Hindlimb muscle (tissue), 1 donor: ENCODE measurements at regions not wholly inside any gene's neighbourhood (a gene's known extent, or its start where the extent isn't known, plus 50 kb on each side); places are given as distances from the start of the nearest gene placed in this dataset.

ENCODE experiments used
- DNase-seq: peaks from one replicate; pipeline ENCODE4 v3.0.0-alpha.2; 2013

DNA sequence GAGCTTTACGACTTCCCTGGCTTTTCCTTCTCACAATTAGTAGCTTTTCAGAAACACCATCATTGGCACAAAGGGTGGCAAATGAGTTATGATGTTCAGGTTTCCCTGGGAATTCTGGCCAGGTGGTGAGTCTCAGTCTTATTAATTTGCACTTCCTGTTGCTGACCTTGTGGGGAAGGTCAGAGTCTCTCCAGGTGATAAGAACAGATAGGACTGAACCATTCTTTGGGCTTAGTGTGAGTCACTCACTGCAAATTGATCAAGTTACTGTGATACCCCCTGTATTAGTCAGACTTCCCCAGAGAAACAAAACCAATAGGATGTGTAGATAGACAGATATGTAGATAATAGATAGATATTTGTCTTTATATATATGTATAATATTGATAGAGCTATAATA is 53.8 kb upstream of the RANBP3L start:
- DNase-seq, result no peak

DNA sequence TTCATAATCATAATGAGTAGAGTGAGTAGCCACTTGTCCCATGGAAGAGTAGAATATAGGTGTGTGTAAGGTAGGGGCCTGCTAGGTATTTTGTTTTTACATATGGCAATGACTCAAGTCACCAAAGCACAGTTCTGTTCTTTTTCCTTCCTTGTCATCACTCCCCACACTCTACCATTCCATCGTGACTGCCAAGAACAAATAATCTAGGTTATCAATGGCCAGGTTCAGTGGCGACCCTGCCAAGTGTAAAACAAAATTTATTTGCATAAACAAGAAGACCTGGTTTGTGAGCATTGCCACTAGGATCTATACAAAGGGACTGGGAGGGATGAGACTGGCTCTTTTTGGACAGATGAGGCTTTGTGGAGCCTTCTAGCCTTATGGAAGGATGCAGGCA is 55.2 kb upstream of the RANBP3L start:
- no peak for DNase-seq

DNA sequence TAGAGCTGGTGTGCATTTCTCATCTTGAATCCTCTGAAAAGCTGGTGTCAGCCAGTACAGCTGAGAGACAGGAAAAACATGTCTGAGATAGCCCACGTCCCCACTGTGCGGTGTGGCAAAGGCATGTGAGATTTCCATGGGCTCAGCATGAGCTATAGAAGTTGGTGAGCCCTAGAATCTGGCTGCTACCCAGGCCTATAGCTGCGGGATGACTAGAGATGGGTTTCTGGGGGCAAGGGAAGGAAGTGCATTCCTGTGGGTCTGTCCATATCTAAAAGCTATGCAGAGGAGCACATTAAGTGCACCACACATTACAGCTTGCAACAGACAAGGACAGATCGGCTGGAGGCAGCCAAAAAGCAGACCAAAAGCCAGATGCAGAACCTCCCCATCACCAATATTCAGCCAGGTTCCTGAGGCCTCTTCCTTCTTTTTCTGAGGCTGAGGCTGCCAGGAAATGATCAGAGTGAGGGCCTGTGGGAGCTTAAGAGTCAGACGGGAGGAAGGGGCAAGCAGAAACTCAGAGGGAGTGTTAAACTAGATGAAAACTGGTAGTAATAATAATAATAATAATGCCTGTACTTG is 55.8 kb upstream of the RANBP3L start:
- no peak for DNase-seq

DNA sequence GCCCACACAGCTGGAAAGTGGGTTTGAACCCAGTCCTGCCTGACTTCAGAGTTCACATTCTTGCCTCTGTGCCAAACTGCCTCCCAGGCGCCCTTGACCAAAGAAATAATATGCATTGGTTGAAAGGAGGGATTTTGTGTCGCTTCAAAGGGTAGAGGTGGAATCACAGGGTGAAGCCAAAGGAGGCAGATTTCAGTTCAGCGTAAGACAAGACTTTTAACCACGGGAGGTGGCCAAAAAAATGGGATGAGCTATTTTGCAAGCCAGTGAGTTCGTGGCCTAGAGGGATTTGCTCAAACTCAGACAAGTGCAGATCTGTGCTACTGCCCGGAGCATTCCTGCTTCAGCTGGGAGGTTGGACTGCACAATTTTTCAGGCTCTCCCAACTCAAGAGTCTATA is 57.6 kb upstream of the RANBP3L start:
- no peak for DNase-seq

DNA sequence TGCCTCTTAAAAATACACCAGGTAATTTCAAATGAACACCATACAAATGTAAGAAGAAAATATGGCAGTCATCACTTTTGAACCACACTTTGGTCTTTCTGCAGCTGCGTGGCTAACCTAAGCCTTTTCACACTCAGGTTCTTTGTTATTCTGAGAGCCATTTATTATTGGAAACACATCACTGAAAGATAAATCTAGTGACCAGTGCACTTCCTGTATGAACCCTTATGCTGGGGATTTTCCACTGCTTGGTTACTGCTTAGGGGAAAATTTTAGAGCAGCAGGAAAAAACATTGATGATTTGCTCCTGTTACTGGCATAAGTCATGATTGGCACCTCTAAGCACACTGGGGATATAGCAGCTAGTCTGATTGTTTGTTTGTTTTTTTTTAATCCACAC is 58.6 kb upstream of the RANBP3L start:
- DNase-seq, result no peak

DNA sequence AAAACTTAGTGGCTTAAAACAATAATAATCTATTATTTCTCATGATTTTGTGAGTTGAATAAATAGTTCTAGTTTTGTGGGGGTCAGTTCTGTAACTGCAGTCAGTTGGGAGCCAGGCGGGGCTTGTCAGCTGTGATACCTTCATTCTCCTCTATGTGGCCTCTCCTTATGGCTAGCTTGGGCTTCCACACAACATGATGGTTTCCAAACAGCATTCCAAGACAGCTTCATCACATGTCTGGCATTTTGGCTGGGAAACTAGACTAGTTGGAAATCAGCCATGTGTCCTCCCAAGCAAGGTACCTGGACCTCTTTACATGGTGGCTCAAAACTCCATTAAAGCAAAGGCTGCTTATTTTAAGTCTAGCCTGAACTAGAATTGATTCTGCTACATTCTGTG is 61.4 kb upstream of the RANBP3L start:
- DNase-seq, result no peak

DNA sequence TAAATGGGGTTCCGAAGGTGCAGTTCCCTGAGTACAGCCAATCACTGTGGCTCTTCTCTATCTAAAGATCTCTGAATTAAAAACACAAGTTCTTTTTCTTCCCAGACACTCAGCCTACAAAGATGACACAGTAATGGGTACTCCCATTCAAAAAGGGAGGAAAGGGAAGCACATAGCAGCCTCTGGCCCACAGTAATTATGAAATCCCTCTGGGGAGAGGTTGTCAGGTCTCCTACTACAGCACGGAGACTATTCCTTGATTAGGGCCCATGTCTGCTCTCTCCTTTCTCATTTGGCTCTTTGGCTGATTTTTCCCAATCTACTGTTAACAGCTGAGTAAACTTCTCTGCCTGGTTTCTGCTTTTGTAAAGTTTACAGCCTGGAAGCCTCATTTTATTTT is 62.0 kb upstream of the RANBP3L start:
- no peak for DNase-seq

DNA sequence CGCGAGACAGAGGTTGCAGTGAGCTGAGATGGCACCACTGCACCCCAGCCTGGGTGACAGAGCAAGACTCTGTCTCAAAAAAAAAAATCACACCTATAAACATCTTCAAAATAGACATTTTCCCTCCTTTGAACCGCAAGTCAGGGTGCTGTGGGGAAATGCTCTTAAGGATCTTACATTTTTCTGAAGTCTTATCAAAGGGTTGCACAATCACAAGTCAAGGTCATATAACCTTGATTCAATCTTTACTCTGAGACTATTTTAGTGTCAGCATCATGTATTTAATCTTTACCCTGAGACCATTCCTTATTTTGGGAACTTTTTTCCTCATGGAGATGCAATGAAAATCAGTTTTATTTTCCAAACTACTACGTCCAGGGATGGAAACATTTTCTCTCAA is 62.8 kb upstream of the RANBP3L start:
- no peak for DNase-seq

DNA sequence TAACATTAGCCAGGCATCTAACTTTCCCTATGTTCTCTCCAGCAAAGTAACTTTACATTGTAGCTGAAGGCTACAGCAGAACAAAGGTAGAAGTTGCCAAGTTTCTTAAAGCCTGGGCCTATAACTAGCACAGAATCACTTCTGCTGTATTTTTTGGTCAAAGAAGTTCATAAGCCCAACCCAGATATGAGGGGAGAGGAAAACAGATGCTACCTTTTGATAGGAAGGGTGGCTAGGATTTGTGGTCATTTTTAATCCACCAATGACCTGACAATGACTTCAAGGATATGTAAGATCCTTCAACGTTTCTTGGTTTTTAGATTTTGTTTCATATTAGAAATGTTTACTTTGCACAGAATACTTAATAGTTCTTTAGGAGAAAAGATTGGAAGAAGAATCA is 64.2 kb upstream of the RANBP3L start:
- no peak for DNase-seq

DNA sequence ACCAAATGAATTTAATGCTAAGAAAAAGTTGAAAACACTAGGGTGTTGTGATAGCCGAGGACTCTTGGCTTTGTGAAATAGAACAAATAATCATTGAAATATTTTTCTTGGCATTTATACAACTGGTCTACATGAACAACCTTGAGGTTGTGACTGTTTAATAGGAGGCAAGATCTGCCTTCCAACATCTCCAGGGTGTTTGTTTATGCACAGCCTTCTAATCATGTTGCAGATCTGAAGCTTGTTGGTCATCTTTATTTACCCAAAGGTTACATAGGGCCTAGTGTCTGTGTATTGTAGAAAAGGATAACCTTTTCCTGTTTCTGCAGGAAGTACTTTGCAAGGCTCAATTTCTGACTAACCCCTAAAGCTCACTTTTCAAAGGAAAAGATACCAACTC is 65.2 kb upstream of the RANBP3L start:
- no peak for DNase-seq

DNA sequence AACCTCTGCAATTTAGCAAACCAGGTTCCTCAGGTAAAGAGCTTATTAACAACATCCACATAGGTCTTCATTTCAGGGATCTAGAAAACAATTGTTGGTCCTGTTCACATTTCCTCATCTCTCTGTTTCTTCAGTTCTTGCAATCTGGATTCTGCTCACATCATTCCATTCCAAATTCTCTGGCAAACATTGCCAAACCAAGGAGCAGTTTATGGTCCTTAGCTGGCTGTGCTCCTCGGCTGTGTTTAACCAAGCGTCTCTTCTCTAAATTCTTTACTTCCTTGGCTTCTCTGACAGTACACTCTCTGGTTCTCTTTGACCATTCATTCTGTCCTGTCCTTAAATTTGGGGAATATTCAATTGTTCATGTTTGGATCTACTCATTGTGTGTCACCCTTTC is 65.8 kb upstream of the RANBP3L start:
- DNase-seq, result no peak

DNA sequence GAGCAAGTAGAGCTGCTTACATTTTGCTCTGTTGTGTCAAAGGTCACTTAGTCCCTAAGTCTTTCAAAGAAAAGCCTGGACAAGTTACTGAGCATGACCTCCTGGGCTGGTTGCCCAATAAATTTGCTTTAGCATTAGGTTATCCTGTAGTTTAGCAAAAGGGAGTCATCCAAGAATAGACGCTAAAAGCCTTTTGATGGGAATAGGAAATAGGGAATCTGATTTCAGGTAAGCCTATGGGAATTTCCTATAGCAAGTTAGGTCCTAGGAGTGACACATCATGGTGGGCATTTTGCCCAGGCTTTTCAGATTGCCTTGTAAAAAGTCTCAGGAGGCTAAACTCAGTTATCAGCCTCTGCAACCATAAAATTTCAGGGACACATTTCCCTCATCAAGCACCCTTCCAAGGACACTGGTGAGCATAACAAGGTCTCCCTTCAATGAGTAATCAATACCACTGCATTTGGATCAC is 67.6 kb upstream of the RANBP3L start:
- no peak for DNase-seq

DNA sequence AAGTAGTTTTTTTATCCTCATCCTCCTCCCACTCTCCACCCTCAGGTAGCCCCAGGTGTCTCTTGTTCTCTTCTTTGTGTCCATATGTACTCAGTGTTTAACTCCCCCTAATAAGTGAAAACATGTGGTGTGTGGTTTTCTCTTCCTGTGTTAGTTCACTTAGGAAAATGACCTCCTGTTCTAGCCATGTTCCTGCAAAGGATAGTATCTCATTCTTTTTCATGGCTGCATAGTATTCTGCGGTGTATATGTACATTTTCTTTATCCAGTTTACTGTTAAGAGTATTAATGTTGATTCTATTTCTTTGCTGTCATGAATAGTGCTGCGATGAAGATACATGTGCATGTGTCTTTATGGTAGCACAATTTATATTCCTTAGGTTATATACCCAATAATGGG is 68.4 kb upstream of the RANBP3L start:
- no peak for DNase-seq

DNA sequence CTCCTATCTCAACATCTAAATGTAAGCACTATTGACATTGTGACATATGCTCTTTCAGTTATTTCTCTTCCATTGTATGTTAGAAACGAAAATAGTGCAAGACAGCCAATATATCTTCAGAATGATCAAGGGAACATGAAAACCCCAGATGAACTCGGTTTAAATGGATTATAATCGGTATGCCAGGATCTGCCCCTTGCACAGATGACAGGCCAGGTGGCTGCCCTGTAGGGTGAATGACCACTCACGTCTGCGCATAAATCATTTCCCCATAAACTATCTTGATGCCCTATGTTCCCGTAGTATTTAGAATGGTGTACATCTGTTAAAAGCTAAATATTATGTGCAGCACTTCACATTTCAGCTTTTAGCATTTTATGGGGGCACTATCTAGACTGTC is 69.7 kb upstream of the RANBP3L start:
- no peak for DNase-seq

DNA sequence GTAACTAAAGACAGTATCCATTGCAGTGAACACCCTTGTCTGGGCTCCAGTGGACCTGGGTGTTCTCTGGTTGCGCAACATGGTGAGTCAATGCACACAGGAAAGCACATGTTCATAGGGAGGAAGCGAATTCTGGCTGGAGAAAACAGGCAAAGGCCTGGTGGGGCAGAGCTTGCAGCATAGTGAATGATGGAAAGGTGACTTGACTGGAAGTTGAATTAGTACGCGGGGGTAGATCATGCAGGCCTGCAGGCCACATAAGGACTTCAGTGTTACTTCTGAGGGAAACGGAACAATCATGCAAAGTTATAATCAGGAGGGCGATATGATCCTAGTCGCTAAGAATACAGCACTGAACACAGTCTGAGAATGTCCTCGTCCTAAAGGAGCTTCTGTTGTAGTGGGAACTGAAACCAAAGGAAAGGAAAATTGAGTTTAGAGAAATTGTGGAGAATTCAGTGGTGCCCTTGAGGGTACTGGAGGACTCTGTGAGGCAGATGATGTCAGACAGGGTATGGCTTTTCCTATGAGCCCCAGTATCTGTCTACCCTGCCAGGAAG is 71.9 kb upstream of the RANBP3L start:
- DNase-seq, result no peak

DNA sequence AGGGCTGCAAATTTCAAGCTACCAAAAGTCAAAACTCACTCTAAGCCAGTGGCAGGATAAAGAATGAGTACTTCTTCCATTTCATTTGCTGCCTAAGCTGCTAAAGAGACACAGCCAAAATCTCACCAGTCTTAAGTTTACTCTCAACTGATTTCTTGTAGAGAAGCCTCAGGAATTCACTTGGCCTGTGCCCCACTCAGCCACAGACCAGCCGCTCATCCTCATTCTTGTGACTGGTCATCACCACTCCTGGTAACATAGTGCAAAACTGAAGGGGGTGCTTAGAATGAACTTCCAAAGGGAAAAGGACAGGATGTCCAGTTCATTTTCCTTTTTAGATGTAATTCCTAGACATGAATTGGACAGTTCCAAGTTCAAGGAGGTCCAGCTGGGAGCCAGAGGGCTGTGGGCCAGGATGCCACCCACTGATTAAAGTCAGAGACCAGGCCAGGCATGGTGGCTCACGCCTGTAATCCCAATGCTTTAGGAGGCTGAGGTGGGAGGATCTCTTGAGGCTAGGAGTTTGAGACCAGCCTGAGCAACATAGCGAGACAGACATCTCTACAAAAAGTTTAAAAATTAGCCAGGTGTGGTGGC is 72.7 kb upstream of the RANBP3L start:
- no peak for DNase-seq

DNA sequence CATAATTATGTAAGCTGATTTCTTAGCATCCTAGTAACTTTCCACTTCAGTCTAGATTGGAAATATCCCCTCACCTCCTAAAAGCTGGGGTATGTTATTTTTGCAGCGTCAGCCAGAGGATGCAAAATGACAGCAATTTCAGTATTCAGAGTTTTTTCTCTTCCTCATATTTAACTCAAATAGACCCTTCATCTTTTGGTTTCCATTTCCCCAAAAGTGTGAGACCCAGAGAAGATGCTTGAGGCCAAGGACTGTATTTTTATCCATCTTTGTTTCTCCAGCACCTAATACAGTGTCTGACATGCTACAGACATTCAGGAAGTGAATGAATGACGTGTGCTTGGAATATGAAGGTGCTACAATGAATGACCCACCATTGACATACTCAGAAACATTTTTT is 75.5 kb upstream of the RANBP3L start:
- no peak for DNase-seq

DNA sequence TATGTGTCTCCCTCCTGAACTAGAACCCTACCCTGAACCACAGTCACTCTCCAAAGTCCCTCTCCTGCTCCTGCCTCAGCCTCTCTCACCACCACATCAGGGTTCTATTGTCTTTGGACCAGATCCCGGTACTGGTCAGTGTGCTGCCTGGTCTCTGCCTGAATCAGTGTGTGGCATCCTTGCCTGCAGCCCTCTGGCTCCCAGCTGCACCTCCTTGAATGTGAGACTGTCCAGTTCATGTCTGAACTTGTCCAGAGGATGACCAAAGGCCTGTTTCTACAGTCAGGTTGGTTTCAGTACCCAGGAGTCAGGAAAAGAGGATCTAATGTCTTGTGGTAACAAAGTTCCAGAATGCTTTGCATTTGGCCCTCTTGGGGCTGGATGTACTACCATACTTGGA is 76.8 kb upstream of the RANBP3L start:
- DNase-seq, result no peak

DNA sequence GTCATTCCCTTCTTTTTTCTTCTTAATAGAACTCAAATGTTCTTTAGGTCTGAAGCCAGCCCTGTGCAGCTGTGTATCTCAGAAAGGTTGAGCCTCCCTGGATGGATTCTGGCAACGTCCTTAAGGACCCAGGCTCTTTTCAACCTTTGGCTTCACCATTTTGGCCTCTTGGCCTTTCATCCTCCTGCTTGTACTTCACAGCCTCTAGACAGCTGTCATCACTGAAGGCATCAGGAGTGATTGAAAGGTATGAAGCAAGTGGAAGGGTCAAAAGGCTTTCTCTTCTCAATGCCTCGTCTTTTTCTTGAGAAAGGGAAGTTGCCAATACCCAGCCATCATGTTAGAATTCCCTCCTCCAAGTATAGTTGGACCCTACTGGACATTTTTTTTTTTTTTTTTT is 81.2 kb upstream of the RANBP3L start:
- DNase-seq, result no peak

DNA sequence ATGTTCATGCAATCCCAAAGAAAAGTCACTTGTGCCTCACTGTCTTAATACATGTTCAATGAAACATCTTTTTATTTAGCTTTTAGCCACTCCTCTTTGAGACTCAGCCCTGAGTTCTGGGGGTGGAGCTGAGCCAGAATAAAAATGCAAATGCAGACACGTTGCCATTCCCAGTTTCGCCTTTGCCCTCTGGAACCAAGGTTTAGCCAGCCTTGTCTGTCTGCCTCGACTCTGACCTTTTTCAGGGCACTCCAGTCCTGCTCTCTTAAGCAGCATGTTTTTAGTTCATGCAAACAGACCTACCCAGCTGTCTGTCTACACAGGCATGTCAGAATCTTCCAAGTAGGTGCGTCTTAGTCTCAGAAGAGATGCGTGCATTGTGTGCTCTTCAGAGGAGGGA is 82.2 kb upstream of the RANBP3L start:
- DNase-seq, result no peak

DNA sequence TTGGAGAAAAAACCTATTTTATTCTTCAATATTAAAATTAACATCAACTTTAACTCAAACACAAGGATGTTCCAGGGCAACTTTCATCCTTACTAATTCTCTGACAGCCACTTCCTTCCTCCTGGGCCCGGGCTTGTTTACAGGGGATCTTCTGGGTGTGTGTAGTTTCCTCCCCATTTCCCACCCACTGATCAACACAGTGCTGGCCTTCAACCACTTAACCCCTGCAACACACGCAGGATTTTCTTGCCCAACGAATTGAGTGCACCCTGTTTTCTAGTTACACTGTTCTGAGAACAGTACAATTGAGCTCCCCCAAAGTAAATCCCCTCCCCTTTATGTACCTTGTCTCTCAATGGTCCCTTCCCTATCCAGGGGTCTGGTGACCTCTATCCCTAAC is 83.1 kb upstream of the RANBP3L start:
- DNase-seq, result no peak

DNA sequence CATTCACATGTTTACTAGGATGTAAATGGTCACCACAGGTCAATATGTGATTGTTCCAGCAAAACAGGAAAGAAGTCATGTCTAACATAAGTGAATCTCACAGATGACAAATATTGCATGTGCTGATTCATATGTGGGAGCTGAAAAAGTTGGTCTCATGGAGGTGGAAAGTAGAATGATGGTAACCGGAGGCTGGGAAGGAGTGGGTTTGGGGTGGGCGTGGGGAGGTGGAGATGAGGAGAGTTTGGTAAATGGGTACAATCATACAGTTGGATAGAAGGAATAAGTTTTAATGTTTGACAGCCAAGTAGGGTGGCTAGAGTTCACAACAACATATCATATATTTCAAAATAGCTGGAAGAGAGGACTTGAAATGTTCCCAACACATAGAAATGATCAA is 83.8 kb upstream of the RANBP3L start:
- no peak for DNase-seq

DNA sequence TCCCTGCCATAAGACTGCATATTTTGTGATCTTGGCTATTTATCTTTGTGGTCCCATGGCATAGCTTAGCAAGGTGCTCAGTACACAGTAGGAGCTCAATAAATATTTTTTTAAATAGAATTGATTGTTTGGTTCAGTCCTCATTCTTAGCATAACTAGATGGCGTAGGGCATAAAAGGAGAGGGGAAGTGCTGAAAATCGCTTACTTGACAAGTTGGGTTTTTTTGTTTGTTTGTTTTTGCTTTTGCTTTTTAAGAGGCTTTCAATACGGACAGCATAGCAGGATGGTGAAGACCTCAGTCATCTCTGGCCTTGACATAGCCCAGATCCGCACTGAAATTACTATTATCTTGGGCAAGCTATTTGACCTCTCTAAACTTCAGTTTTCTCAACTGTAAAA is 86.6 kb upstream of the RANBP3L start:
- DNase-seq, result no peak

DNA sequence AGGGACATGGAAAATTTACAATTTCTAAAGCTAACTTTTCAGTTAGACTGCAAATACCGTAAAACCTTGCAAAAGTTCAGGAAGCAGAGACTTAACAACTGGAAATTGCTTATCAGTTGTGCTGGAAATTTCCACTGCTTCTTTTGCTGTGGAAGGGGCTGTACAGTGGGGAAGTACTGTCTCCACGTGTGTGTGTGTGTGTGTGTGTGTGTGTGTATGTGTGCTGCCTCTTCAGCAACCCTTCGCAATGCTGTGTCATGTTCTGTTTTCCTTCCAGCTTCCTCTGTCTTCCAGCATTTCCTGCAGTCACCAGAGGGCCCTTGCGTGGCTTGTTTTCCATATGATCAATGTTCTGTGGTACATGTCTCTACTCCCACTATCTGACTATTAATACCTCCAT is 87.5 kb upstream of the RANBP3L start:
- DNase-seq, result peak; percentile 42

DNA sequence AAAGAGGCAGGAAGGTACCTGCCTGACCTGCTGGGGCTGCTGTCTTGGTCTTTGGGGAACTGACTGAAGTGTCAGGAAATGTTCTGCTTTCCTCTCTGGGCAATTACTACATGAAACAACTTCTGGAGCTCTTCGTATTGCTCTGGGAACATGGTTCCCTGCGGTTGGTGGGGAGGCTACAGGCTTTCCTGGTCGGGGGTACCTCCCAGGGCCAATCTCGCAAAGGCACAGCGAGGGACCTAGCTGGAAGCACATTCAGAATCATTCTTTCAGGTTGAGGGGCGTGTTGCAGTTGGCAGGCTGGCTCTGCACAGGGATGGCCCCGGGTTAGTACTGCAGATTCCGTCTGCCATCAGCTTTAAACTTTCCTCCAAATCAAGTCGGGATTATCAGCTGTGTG is 88.9 kb upstream of the RANBP3L start:
- no peak for DNase-seq
